ENCODE measurements at regions not wholly inside any gene's neighbourhood (a gene's known extent, or its start where the extent isn't known, plus 50 kb on each side); places are given as distances from the start of the nearest gene placed in this dataset.

- H3K4me3 ChIP-seq (ENCODE audit: low read depth, low read length) = no peak overlapping the region
- H3K9me3 ChIP-seq (ENCODE audit: control insufficient read depth, insufficient read depth, low read length) = peaks cover 7% of the 10 kb centered on the region; the same call in 1 of the 2 replicates
- POLR2A ChIA-PET = no interaction called here
- H3K27me3 ChIP-seq (ENCODE audit: control insufficient read depth, insufficient read depth, low read length) = no peaks in the 10 kb centered on the region
- no peak for TF ChIP-seq CTCF (IDR thresholded peaks at IDR 0.05; ENCODE audit: low read depth, low read length)
- DNase-seq (ENCODE audit: low read depth, low spot score) = no peak
- CTCF ChIA-PET = no interaction called here
- H3K27ac ChIP-seq (ENCODE audit: low read depth, low read length) = no peak overlapping the region
These were observed 452.1 kb upstream of the PTPRD start for GRCh38 chr9:11064909-11065308.

DNA sequence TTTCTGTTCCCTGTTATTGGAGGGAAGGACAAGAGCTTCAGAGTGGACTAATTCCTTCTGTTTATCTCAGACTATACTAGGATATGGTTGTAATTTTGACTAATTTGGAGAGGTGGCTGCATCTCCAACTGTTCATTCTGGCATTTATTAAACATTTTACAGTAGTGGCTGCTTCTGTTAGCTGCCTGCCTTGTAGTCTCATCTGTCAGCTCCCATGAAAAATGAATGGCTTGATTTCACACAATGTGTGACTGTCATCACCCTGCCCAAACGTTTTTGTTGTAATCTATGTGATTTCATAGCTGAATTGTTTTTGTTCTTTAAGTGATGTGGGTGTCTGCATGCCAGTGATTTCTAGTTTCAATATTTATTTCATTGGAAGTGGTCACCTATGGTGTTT is 459.4 kb upstream of the PTPRD start:
- H3K27me3 ChIP-seq (ENCODE audit: control insufficient read depth, insufficient read depth, low read length) = no peaks in the 10 kb centered on the region
- DNase-seq (ENCODE audit: low read depth, low spot score) = no peak
- CTCF ChIA-PET = no interaction called here
- no peak overlapping the region for H3K4me3 ChIP-seq (ENCODE audit: low read depth, low read length)
- TF ChIP-seq CTCF (IDR thresholded peaks at IDR 0.05; ENCODE audit: low read depth, low read length) = no peak
- POLR2A ChIA-PET = no interaction called here
- H3K27ac ChIP-seq (ENCODE audit: low read depth, low read length) = no peak overlapping the region
- H3K9me3 ChIP-seq (ENCODE audit: control insufficient read depth, insufficient read depth, low read length) = peaks cover 13% of the 10 kb centered on the region

DNA sequence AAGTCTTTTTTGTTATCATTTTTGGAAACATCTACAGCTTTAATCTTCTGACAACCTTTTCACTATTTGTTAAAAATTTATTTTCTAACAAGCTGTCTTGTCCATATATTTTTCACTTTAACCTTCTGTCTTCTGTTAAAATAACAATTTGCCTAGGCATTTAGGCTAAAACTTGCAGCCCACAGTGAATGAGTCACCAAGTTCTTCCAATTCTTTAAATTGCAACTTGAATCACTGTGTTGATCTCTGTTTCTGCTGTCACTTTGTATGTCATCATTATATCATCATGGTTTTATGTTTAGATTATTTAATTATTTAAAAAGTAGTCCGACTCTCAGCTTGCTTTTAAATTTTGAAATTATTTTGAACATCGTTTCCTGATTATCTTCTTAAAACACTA is 473.8 kb upstream of the PTPRD start:
- CTCF ChIA-PET = no interaction called here
- no peak for DNase-seq (ENCODE audit: low read depth, low spot score)
- POLR2A ChIA-PET = no interaction called here

DNA sequence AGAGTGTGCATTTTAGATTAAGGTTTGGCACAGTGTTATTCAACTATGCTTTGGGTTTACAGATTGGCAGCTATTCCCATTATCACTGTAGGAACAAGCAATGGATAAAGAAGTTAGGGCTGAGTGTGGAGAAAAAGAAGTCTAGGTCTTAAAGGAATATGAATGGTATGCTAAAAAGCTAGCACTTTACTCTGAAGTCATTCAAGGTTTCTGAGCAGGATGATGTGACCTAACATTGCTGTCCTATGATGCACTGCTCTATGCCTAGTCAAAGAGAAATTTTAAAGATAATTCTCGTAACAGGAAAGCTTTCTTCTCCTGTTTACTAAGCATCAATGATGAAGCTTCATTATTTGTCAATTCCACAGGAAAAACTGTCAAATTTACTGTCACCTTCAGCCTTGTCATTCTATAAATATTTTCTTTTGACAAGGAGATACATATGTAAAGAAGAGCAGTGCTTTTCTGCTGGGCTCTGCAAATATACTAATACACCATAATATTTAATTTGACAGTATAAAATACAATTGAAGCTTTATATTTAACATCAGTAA is 476.1 kb upstream of the PTPRD start:
- Histone ChIP-seq H3K27ac (ENCODE audit: low read depth, low read length) (no peak overlapping the region), H3K27me3 (ENCODE audit: control insufficient read depth, insufficient read depth, low read length) (no peaks in the 10 kb centered on the region), H3K4me3 (ENCODE audit: low read depth, low read length) (no peak overlapping the region), H3K9me3 (ENCODE audit: control insufficient read depth, insufficient read depth, low read length) (peaks cover 6% of the 10 kb centered on the region)
- ChIA-PET POLR2A (no interaction called here), CTCF (no interaction called here)
- DNase-seq (ENCODE audit: low read depth, low spot score) = no peak
- TF ChIP-seq CTCF (IDR thresholded peaks at IDR 0.05; ENCODE audit: low read depth, low read length) = no peak

More for the DNA sequence above, 473.8 kb upstream of the PTPRD start:
- H3K27me3 ChIP-seq (ENCODE audit: control insufficient read depth, insufficient read depth, low read length) = no peaks in the 10 kb centered on the region
- TF ChIP-seq CTCF (IDR thresholded peaks at IDR 0.05; ENCODE audit: low read depth, low read length) = no peak
- H3K9me3 ChIP-seq (ENCODE audit: control insufficient read depth, insufficient read depth, low read length) = peaks cover 3% of the 10 kb centered on the region; the same call in 1 of the 2 replicates
- no peak overlapping the region for H3K4me3 ChIP-seq (ENCODE audit: low read depth, low read length)
- H3K27ac ChIP-seq (ENCODE audit: low read depth, low read length) = no peak overlapping the region

- Histone ChIP-seq H3K27me3 (ENCODE audit: control insufficient read depth, insufficient read depth, low read length) (no peaks in the 10 kb centered on the region), H3K9me3 (ENCODE audit: control insufficient read depth, insufficient read depth, low read length) (peaks cover 6% of the 10 kb centered on the region), H3K4me3 (ENCODE audit: low read depth, low read length) (no peak overlapping the region), H3K27ac (ENCODE audit: low read depth, low read length) (no peak overlapping the region)
- CTCF ChIA-PET = no interaction called here
- no peak for DNase-seq (ENCODE audit: low read depth, low spot score)
- no peak for TF ChIP-seq CTCF (IDR thresholded peaks at IDR 0.05; ENCODE audit: low read depth, low read length)
- POLR2A ChIA-PET = no interaction called here
These were observed 480.2 kb upstream of the PTPRD start for GRCh38 chr9:11092974-11093373.
